HG03432 (cell line): ENCODE measurements at regions not wholly inside any gene's neighbourhood (a gene's known extent, or its start where the extent isn't known, plus 50 kb on each side); places are given as distances from the start of the nearest gene placed in this dataset.
"Not testable (repeated sequence)": the region's sequence is repeated elsewhere in the genome, so short reads cannot be mapped to it uniquely, and the experiment has no call there.

Experiments used
- ATAC-seq: cut with Tn5 transposase; IDR thresholded peaks from one replicate; pipeline ENCODE4 v1.9.1; 2021; ENCODE audit warnings: mild to moderate bottlenecking, moderate library complexity; ENCODE audit not compliant: unreplicated experiment

GRCh38 chr5:92674321-92674720 is 906.7 kb downstream of the NR2F1-AS1 start:
- no peak for ATAC-seq

GRCh38 chr5:92665506-92665905 is 915.5 kb downstream of the NR2F1-AS1 start:
- no peak for ATAC-seq

- no peak for ATAC-seq
Observed at GRCh38 chr5:92662741-92663140, 918.3 kb downstream of the NR2F1-AS1 start.

GRCh38 chr5:92659246-92659645 is 921.8 kb downstream of the NR2F1-AS1 start:
- ATAC-seq = no peak

- ATAC-seq = not testable (repeated sequence)
Observed at GRCh38 chr5:92654601-92655000, 926.4 kb downstream of the NR2F1-AS1 start.

GRCh38 chr5:92653730-92654461 is 927.1 kb downstream of the NR2F1-AS1 start:
- ATAC-seq = no peak

- ATAC-seq = no peak
Observed at GRCh38 chr5:92652756-92653155, 928.3 kb downstream of the NR2F1-AS1 start.

GRCh38 chr5:92644266-92644886 is 936.6 kb downstream of the NR2F1-AS1 start:
- no peak for ATAC-seq

- peak; percentile 58 for ATAC-seq
Observed at GRCh38 chr5:92641031-92641962, 939.7 kb downstream of the NR2F1-AS1 start.

- no peak for ATAC-seq
Observed at GRCh38 chr5:92640340-92640739, 940.7 kb downstream of the NR2F1-AS1 start.

- no peak for ATAC-seq
Observed at GRCh38 chr5:92637960-92638359, 943.1 kb downstream of the NR2F1-AS1 start.

- no peak for ATAC-seq
Observed at GRCh38 chr5:92637247-92637646, 943.8 kb downstream of the NR2F1-AS1 start.

- no peak for ATAC-seq
Observed at GRCh38 chr5:92635001-92635461, 946.0 kb downstream of the NR2F1-AS1 start.

GRCh38 chr5:92633875-92634487 is 947.0 kb downstream of the NR2F1-AS1 start:
- ATAC-seq = no peak

GRCh38 chr5:92633176-92633575 is 947.8 kb downstream of the NR2F1-AS1 start:
- no peak for ATAC-seq

GRCh38 chr5:92631237-92631701 is 949.8 kb downstream of the NR2F1-AS1 start:
- not testable (repeated sequence) for ATAC-seq

- no peak for ATAC-seq
Observed at GRCh38 chr5:92629574-92629973, 951.4 kb downstream of the NR2F1-AS1 start.

GRCh38 chr5:92629000-92629399 is 952.0 kb downstream of the NR2F1-AS1 start:
- ATAC-seq = no peak

GRCh38 chr5:92627186-92627585 is 953.8 kb downstream of the NR2F1-AS1 start:
- ATAC-seq = no peak

- no peak for ATAC-seq
Observed at GRCh38 chr5:92616085-92616484, 964.9 kb downstream of the NR2F1-AS1 start.

- no peak for ATAC-seq
Observed at GRCh38 chr5:92613546-92613945, 967.5 kb downstream of the NR2F1-AS1 start.
